HG03558 (cell line): ENCODE measurements at regions not wholly inside any gene's neighbourhood (a gene's known extent, or its start where the extent isn't known, plus 50 kb on each side); places are given as distances from the start of the nearest gene placed in this dataset.

Experiments used
- ATAC-seq: cut with Tn5 transposase; IDR thresholded peaks from one replicate; pipeline ENCODE4 v1.9.1; 2021; ENCODE audit warnings: moderate number of reproducible peaks; ENCODE audit not compliant: unreplicated experiment; ENCODE audit errors: extremely low read depth

DNA sequence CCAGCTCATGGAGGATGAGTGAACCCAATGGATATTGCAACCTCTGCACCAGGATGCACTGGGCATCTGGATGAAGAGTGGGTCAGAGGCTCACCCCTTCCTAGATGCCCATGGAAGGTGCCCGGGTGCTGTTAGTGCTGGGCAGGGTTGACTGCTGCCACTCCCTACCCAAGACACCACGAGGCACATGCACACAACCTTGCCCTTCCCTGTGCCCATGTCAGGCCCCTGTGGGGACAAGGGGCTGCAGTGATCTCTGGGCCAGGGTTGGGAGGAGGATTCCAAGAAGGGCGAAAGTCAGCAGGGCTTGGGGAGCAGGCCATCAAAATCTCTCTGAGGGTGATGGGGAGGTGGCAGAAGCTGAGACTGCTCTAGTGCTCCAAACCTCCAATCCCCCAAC, 309.7 kb upstream of the ST6GAL2 start:
- no peak for ATAC-seq

DNA sequence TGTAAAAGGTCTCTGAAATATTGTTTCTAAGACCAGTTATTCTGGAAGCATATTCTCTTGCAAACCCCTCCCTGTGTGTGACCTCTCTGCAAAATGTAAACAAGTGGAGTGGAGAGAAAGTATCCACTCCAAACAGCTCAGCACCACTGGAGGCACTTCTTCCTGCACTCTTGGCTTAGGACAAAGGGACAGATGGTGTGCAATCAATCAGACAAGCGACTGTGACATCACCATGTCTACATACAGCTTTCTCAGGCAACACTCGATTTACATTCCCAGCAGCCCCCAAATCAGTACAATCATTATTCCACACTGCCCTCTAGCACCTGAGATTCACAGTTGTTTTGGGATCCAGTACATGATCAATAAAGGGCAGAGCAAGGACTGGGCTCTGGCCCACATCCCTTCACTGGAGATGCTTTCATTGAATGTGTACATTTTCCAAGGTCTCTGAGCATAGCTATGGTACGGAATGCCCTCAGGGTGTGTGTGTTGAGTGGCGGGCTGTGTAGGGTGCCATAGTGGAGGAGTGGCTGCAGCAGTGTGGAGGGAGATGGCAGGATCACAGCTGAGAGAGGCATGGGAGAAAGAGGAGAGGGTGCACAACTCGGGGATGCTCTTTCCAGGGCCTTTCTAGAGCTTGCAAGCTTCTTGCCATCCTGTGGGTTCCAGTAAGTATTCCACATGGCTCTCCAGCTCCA, 311.8 kb upstream of the ST6GAL2 start:
- no peak for ATAC-seq

DNA sequence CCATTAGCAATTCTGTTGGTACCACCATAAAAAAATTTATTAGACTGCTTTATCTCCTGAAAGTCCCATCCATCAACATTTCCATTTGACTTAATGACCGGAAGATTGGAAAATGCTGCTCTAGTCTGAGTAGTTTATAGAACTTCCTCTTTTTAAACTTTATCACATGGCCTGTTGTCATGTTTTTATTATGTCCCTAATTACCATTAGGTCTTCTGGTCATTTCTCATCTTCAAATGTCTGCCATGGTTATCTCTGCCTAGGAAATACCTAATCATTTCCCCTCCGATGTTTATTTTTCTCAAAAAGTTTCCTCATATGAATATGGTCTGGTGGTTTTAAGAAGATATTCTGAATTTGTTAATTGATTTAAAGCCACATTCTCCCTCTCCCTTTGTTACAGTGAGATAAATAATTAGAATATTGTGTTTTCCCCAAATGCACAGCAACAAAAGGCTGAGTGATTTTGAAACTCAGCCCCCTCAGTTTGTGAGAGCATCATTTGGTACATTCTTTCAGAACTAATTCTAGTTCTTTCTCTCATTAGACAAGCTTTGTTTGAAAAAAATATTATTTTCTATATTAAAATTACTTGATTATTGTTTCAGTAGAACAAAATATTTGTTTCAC, 317.1 kb upstream of the ST6GAL2 start:
- ATAC-seq, result no peak

DNA sequence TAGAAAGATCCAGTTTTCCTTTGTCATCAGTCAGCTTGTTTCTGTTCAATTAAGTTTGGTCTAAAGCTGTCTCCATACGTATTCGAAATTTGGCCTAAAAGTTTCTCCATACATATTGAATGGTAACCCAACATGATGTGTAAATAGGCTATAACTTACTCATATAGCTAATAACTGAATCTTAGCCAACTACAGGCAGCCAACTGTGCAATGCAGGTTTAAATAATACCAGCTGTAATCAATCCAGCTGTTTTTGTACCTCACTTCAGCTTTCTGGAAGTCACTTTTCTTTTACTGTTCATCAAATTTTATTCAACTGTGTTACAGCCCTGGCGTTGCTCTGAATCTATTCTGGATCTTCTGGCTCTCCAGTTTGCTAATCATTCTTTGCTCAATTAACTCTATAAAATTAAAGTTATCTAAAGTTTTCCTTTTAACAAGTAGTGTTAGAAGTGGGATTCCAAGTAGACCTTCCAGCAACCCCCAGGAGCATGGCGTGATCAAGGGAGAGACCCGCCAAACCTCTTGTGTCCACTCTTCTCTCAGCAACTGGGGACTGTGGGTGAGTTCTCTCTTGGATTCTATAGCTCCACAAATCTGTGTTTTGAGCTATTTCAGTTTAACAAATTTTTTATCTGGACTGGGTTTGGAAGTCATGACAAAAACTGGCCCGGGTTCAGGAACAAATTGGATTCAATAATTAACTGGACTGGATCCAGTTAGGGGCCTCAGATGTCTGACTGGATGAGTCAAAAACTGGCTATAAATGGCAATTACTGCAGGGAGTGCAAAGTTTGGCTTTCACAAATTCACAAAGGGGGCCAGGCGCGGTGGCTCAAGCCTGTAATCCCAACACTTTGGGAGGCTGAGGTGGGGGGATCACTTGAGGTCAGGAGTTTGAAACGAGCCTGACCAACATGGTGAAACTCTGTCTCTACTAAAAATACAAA, 329.7 kb upstream of the ST6GAL2 start:
- no peak for ATAC-seq

DNA sequence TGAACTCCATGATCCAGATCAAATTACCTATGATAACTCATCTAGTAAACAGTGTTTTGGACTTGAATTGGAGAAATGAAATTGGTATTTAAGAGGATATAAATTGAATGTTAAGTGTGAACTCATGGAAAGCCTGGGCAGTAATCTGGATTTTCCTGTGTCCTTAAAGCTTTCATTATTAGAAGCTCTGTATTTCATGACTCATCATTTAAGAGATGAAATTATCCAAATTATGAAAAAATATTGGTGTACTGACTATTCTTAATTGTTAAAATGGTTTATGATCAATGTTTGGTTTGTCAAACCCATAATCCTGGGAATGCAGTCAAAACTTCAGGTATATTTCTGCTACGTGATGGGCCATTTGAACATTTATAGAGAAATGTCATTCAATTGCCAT, 332.2 kb upstream of the ST6GAL2 start:
- no peak for ATAC-seq

DNA sequence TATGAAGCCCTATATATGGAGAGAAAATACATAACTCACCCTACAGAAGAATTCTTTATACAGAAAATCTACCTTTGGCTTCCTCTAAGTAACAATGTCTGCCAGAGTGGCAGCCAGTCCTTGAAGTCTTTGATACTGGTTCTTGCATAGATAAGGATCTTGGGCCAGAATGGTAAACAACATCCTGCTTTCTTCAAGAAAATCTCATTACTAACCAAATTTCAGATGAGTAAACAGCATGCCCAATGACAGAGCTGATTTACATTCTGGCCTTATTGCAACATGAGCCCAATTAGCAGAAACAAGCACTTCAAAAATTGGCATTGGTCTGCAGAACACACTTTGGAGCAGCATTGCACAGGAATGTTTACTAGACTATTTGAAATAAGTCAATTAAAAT, 336.5 kb upstream of the ST6GAL2 start:
- ATAC-seq, result no peak

DNA sequence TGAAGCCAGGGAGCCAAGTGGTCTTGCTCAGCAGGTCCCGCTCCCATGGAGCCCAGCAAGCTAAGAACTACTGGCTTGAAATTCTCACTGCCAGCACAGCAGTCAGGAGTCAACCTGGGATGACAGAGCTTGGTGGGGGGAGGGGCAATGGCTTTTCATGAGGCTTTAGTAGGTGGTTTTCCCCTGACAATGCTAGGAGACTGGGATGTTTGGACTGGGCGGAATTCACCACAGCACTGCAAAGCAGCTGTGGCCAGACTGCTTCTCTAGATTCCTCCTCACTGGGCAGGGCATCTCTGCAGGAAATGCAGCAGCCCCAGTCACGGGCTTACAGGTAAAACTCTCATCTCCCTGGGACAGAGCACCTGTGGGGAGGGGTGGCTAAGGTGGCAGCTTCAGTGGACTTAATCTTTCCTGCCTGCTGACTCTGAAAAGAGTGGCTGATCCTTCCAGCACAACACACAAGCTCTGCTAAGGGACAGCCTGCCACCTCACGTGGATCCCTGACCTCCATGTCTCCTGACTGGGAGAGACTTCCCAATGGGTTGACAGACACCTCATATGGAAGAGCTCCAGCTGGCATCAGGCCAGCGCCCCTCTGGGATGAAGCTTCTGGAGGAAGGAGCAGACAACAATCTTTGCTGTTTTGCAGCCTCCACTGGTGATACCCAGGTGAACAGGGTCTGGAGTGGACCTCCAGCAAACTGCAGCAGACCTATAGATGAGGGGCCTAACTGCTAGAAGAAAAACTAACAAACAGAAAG, 349.7 kb upstream of the ST6GAL2 start:
- ATAC-seq, result no peak

DNA sequence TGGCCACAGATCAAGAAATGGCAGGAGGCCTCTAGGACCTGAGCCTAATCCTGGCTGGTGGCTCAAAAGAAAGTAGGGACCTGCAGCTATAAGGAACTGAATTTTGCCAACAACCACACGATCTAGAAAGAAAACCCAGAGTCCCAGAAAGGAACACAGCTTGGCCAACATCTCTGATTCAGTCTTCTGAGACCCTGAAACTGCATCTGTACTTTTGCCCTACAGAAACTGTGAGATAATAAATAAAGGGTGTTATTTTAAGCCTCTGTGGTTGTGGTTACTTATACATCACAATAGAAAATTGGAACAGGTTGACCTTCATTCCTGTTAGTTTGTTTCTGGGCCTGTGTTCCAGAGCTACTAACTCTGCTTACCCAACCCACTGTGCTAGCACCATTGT, 356.8 kb upstream of the ST6GAL2 start:
- ATAC-seq, result no peak

DNA sequence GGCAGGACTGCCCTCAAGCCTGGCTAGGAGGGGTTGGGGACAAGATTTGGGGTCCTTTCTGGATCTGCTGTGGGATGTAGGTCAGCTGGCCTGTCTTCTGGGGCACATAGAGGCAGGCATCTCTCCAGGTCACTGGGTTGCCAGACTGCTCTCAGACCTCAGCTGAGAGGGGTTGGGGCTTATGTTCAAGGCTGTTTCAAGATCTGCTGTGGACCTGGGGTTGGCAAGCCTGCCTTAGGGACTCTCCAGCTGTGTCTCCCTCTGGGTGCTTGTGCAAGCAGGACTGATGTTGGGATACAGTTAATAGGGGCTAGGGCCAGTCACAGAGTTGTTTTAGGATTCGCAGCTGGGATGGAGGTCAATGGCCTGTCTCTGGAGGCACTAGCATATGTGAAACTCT, 363.0 kb upstream of the ST6GAL2 start:
- no peak for ATAC-seq

DNA sequence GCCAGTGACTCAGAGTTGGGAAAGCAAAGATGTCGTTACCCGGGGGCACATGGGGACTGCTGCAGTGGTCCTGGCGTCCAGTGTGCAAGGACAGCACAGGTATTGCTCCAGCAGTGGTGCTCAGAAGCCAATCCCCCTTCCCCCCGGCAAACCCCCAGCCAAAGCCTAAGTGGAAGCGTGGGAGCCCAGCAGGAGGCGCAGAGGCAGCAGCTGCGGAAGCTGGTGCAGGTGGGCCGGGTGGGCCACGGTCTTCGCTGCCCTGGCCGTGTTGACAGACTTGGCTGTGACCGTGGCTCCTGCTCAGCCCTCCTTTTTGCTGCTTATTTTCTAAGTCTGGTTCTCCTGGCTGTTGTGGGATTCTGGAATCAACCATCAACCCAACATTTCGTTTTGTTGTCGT, 369.8 kb upstream of the ST6GAL2 start:
- ATAC-seq, result no peak

DNA sequence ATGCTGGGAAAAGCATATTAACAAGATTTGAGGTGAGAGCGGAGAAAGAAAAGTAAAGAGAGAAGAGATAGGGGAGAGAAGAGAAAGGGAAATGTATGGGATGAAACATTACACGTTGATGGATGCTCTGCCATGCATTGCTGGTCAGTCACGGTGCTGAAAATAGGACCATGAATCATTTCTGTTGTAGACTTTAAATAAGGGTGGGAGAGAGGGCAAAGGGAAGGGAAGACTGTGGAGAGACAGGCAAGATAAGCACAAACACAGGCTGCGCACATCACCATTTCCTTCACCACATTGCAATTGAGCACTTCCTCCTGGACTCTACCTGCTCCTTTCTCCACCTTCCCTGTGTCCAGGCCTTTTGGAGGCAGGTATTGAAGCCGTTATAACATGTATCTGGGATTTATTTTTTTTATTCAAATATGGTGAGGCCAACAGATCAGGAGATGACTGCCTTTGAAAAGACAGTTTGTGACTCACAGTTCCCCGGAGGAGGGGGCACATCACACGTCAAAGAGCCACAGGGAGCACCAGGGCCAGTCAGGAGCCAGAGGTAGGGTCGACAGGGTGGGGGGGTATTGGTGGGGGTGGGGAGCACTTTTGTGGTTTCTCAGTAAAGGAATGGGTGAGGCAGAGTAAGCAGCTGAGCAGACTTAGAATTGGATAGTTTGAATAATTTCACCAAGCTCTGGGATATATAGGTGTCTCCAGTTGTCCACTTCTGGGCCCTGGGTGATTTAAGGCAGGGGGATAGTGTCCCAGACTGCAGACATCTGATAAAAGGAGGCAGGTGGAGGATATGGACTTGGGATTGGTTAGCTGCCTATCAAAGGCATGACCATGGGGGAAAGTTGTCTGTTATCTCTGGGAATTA, 372.8 kb upstream of the ST6GAL2 start:
- no peak for ATAC-seq

DNA sequence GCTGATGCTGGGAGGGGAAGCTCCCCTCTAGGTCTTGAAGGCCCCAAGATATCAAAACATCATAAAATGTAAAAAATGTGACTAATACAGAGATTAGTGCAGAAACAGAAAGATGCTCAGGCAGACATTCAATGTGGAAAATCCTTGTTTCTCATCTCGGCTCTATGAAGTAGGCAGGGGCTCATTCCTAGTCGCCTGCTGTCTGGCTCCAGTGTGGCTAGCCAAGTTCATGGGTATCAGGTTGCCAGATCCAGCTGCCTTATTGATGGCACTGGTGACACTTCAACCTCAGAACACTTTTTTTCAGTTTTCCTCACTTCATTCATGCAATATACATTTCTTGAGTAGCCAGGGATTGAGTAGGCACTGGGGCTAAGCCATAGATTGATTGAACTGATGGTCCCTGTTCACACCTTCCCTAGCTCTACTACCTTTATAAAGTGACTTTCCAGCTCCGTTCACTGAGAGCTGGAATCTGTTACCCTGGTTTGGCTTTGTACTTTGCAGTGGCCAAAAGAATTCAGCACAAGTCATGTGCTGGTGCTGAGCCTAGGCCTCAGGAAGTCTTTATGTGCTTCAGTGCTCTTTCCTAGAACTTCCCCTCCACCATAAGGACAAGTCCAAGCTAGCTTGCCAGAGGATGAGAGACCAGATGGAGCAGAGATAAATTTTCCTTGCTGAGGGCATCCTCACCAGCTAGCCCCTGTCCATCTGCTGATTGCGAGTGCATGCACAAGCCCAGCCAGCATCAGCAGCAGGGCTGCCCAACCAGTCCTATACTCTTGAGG, 373.6 kb upstream of the ST6GAL2 start:
- ATAC-seq, result no peak

DNA sequence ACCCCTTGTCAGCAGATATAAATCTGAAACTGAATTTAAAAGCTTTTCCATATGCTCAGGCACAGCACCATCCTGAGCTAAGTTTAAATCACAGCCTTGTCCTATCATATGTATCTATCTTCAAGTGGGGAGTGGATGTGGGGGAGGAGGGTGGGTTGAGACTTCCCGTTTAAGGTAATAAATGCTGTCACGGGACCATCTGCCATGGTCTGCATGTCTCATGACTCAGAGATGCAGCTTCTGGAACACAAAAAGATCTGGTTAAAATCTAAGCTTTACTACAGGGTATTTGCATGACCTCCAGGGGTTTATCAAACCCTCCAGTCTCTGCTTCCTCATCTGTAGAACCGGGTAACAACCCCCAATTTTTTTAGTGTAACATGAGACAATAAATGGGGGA, 377.7 kb upstream of the ST6GAL2 start:
- no peak for ATAC-seq

DNA sequence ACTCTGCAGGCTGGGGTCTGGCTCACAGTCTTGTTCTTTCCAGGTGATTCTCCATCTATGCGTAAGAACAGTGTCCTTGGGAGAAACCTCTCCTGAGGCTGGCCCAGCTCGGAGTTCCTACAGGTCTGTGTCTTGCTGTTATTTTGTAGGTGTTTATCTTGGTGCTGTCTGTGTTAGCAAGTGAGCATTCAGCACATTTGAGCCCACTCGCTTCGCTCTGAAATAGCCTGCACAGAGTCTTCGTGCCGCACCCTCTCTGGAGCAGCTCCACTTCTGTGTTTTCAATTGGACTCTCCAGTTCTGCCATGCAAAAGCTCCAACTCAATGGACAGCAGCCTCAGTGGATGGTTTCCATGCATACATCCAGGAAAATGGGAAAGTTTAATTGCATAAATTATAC, 378.2 kb upstream of the ST6GAL2 start:
- no peak for ATAC-seq

DNA sequence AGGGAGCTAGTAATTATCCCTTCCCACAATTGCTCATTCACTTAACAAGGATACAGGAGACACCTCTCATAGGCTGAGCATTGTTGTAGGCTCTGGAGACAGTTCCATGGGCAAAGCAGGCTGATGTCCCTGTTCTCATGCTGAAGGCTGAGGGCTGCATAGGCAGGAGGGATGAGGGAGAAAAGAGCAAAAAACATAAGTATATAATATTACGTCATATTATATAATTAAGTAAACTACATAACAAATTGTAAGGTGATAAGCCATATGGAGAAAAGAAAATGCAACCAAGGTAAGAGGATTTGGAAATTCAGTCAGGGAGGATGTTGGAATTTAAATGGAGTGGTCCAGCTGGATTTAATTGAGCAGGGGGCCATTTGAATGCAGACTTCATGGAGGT, 380.6 kb upstream of the ST6GAL2 start:
- no peak for ATAC-seq

DNA sequence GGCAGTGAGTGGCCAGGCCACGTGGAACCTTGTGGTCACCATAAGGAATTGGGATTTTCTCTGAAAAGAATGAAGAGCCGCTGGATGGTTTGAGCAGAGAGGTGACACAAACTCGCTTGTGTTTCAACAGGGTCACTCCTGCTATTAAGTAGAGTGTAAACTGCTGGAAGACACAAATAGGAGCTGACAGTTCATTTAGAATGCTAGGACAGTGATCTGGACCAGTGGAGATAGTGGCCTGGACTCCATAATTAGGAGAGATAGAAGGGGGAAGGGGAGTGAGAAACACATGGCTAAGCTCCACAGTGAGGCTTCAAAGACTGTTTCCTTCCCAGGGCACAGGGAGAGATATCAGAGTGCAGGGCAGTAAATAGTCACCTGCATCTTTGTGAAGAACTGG, 381.1 kb upstream of the ST6GAL2 start:
- no peak for ATAC-seq

DNA sequence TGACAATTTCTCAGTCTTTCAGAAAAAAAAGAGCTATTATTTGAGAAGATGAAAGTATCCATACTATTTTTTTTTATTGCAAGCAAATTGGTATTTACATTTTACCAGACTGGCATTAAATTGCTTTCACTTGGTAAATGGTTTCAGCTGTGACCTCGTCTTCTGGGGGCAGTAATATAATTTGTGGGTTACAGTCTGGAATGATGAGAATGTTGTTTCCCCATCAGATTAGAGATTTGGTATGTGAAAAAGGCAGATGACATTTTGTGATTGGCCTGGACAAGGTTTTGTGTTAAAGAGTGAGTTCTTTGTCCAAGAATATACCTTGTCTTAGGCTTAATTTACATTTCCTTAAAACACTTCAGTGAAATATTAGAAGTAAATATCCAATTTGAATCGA, 390.1 kb upstream of the ST6GAL2 start:
- ATAC-seq, result no peak

DNA sequence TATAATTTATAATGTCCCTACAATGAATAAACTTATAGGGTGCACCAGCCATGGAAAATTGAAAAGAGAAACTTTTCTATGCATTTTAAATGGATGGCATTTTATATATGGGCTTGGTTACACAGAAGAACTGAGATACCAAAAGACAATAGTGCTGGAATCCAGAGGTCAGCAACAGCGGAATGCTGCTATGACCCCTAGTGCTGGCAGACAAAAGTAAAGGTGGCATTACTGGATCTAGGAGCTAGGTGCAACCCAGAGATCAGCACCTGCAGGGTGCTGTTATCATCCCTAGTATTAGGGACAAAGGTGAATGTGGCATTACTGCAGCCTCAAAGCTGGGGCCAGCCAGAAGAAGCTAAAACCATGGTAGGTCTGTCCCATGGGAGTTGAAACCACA, 392.7 kb upstream of the ST6GAL2 start:
- ATAC-seq, result no peak

DNA sequence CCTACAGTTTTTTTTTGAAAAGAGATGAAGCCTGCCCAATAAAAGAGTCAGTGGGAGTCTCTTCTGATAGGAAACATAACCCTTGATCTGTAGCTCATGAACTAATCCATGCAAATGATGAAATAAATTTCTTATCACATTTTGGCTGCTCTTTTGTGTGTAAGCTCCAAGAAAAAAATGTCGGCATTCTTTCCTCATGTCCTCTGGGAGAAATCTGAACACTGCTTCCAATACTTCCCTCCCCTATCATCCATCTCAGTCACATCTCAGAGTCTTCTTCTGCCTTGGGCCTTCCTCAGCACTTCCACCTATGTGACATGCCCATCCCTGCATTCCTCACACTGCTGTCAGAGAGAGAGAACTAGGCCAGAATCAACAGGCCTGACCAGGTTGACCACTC, 395.7 kb upstream of the ST6GAL2 start:
- no peak for ATAC-seq
